Hepatocyte (in vitro differentiated cells): ENCODE measurements at regions not wholly inside any gene's neighbourhood (a gene's known extent, or its start where the extent isn't known, plus 50 kb on each side); places are given as distances from the start of the nearest gene placed in this dataset.

ENCODE experiments used
- CTCF ChIP-seq: fragments of 200-600 bp; sonication (generic); IDR thresholded peaks from 2 replicates; pipeline ENCODE4 v1.5.1; 2016; ENCODE audit warnings: antibody characterized with exemption, mild to moderate bottlenecking; ENCODE audit not compliant: poor library complexity
- EZH2 ChIP-seq: fragments of 200-600 bp; sonication (generic); IDR thresholded peaks from 2 replicates; pipeline ENCODE4 v1.6.1; 2016; ENCODE audit warnings: antibody characterized with exemption, mild to moderate bottlenecking, borderline replicate concordance

DNA sequence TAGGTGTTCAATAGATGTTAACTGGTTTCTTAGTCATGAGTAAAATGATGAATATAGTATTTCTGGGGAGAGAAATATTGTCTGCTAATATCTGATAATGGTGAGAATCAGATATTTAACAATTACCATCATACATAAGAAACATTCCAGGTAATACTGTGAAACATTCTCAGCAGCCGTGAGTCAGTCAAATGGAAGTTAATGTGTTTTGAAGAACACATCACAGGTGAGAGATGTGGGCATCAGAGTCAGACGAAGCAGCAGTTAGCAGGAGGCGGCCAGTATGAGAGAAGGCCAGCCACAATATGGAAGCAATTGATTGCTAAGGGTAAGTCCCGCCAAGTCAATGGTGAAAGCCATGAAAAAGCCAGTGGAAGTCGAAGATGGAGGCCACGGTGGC lies 1035.9 kb downstream of the TUSC7 start:
- TF ChIP-seq CTCF (no peak), EZH2 (no peak)
